Liver (tissue), 7 donors: ENCODE measurements at regions not wholly inside any gene's neighbourhood (a gene's known extent, or its start where the extent isn't known, plus 50 kb on each side); places are given as distances from the start of the nearest gene placed in this dataset.

Experiments used
- DNase-seq: peaks from one replicate; pipeline ENCODE4 v3.0.0-alpha.2; 2017; ENCODE audit warnings: low spot score
- H3K27ac ChIP-seq, 2 donors: one replicate each; pipeline ENCODE4 v1.7.0; 2013; ENCODE audit warnings: inconsistent platforms in 2 of 2, low read length in 2 of 2, control low read depth in 1 of 2, low read depth in 1 of 2, mild to moderate bottlenecking in 1 of 2
- H3K27me3 ChIP-seq, 4 donors: one replicate each; pipeline versions ENCODE4 v1.6.1 to v1.7.0; 2013; ENCODE audit warnings: low read length in 3 of 4, inconsistent platforms in 1 of 4, mild to moderate bottlenecking in 1 of 4, moderate library complexity in 1 of 4; ENCODE audit not compliant: control insufficient read depth in 4 of 4, insufficient read depth in 4 of 4
- H3K36me3 ChIP-seq, 4 donors: one replicate each; pipeline versions ENCODE4 v1.6.1 to v1.7.0; 2013; ENCODE audit warnings: low read length in 3 of 4, mild to moderate bottlenecking in 3 of 4, low read depth in 1 of 4, moderate library complexity in 1 of 4; ENCODE audit not compliant: control insufficient read depth in 4 of 4, insufficient read depth in 3 of 4
- H3K4me1 ChIP-seq, 4 donors: one replicate each; pipeline versions ENCODE4 v1.6.1 to v1.7.0; 2013; ENCODE audit warnings: low read length in 3 of 4, mild to moderate bottlenecking in 3 of 4, moderate library complexity in 1 of 4; ENCODE audit not compliant: control insufficient read depth in 4 of 4, insufficient read depth in 4 of 4
- H3K4me3 ChIP-seq, 3 donors: one replicate each; pipeline versions ENCODE4 v1.6.1 to v1.7.0; 2013; ENCODE audit warnings: low read length in 3 of 3, control low read depth in 1 of 3, low read depth in 1 of 3, mild to moderate bottlenecking in 1 of 3
- H3K9ac ChIP-seq, 2 donors: one replicate each; pipeline ENCODE4 v1.7.0; 2013; ENCODE audit warnings: low read length in 2 of 2, mild to moderate bottlenecking in 2 of 2, moderate library complexity in 2 of 2, control low read depth in 1 of 2, low read depth in 1 of 2
- H3K9me3 ChIP-seq, 4 donors: one replicate each; pipeline versions ENCODE4 v1.6.1 to v1.7.0; 2013; ENCODE audit warnings: low read length in 3 of 4; ENCODE audit not compliant: control insufficient read depth in 4 of 4
- EGR1 ChIP-seq, 2 donors: IDR thresholded peaks; 2 replicates each; pipeline ENCODE4 v1.6.1; 2016 to 2018; ENCODE audit warnings: antibody characterized with exemption in 2 of 2, low read depth in 2 of 2
- FOXA1 ChIP-seq: IDR thresholded peaks from 2 replicates; pipeline ENCODE4 v1.6.1; 2016; ENCODE audit warnings: antibody characterized with exemption
- GABPA ChIP-seq, 2 donors: IDR thresholded peaks in 1 of 2; conservative IDR thresholded peaks in 1 of 2; 2 replicates each; pipeline ENCODE4 v1.6.1; 2016; ENCODE audit warnings: antibody characterized with exemption in 2 of 2, mild to moderate bottlenecking in 1 of 2, moderate library complexity in 1 of 2
- HNF4A ChIP-seq, 2 donors: conservative IDR thresholded peaks; 2 replicates each; pipeline ENCODE4 v1.6.1; 2016; ENCODE audit warnings: antibody characterized with exemption in 2 of 2, mild to moderate bottlenecking in 2 of 2
- HNF4G ChIP-seq: IDR thresholded peaks from 2 replicates; pipeline ENCODE4 v1.6.1; 2016; ENCODE audit warnings: antibody characterized with exemption
- NR2F2 ChIP-seq: IDR thresholded peaks from 2 replicates; pipeline ENCODE4 v1.6.1; 2016; ENCODE audit warnings: antibody characterized with exemption
- SP1 ChIP-seq: IDR thresholded peaks from 2 replicates; pipeline ENCODE4 v1.6.1; 2018; ENCODE audit warnings: antibody characterized with exemption, mild to moderate bottlenecking
- TAF1 ChIP-seq: conservative IDR thresholded peaks from 2 replicates; pipeline ENCODE4 v1.6.1; 2016; ENCODE audit warnings: antibody characterized with exemption, mild to moderate bottlenecking
- ZBTB33 ChIP-seq: IDR thresholded peaks from 2 replicates; pipeline ENCODE4 v1.6.1; 2016; ENCODE audit warnings: antibody characterized with exemption
- WGBS: extraction: QIAGEN DNeasy Blood & Tissue Kit; methylation state at CpG from one replicate; pipeline ENCODE4 v1.1.7; 2013; 5-methylcytosine and 5-hydroxymethylcytosine counted together
- TF ChIP-seq, protein P1 (sequence below): IDR thresholded peaks from 2 replicates; pipeline ENCODE4 v1.6.1; 2016; ENCODE audit warnings: antibody characterized with exemption
- donor health status: healthy.
- donor health status: healthy.
- donor health status: healthy.
- donor health status: healthy.

DNA sequence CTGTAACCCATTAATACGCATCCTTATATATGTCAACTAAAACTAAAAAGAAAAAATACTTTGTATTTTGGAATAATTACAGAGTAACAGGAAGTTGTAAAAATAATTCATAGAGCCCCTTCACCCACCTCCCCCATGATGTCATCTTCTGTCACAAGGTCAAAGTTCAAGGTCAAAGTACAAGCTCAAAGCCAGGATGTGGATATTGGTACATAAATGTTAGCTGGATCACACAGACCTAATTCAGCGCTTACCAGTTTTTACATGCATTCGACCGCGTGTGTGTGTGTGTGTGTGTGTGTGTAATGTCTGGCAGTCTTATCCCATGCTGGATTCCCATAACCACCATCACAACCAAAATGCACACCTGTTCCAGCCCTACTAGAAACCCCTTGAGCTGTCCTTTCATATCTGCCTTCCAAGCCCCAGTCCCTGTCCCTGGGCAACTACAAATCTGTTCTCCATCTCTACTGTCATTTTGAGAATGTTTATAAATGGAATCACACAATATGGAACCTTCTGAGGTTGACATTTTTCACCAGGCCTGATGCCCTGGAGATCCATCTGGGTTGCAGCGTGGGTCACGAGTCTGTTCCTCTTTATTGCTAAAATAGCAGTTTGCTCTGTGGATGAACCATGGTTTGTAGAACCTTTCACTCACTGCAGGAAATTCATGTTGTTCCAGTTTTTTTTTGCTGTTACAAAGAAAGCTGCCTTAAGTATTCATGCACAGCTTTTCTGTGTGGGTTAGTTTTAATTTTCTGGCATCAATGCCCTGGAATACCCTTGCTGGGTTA, 153.6 kb upstream of the PITRM1 start:
- TF ChIP-seq NR2F2 (peak; percentile 14), HNF4A (conservative IDR thresholded peaks at IDR 0.05) (no peak)
- no peaks in the 10 kb centered on the region for H3K9me3 ChIP-seq
- H3K27ac ChIP-seq: no peak overlapping the region
- H3K4me1 ChIP-seq: no peaks in the 10 kb centered on the region
- 84% methylated on average over 7 of the region's 7 CpGs for WGBS
- DNase-seq: no peak
- H3K9ac ChIP-seq: no peak overlapping the region
- peaks cover 0 to 1% (median 0%) of the 10 kb centered on the region in 4 donors for H3K36me3 ChIP-seq
- H3K4me3 ChIP-seq: no peak overlapping the region
- H3K27me3 ChIP-seq: no peaks in the 10 kb centered on the region

DNA sequence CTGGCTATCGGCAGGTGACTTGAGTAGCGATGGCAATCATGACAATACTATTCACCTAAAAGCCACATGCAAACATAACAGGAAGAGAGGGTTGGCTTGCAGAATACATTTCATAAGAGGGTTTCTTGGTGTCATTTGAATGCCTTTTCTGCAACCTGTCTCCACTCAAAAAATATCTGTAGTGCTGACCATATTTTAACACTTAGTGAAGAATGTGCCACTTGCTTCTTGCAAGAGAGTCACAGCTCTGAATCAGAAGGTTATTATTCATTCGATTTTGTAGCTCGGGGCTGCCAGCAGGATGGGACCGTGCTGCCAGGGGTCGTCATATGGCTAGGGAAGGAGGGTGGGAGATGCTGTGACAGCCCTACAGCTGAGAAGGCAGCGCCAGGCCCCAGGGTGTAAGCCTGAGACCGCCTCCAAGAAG, 152.0 kb upstream of the PITRM1 start:
- no peaks in the 10 kb centered on the region for H3K27me3 ChIP-seq
- WGBS: 81% methylated on average over 8 of the region's 8 CpGs
- no peak overlapping the region for H3K27ac ChIP-seq

GRCh38 chr10:3323865-3324498, 151.4 kb upstream of the PITRM1 start:
- no peak overlapping the region for H3K4me3 ChIP-seq
- peaks cover 0 to 1% (median 0%) of the 10 kb centered on the region in 4 donors for H3K36me3 ChIP-seq
- no peak overlapping the region for H3K9ac ChIP-seq
- H3K27ac ChIP-seq: no peak overlapping the region
- TF ChIP-seq, protein P1, sequence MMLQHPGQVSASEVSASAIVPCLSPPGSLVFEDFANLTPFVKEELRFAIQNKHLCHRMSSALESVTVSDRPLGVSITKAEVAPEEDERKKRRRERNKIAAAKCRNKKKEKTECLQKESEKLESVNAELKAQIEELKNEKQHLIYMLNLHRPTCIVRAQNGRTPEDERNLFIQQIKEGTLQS: no peak
- H3K9me3 ChIP-seq: no peaks in the 10 kb centered on the region
- no peaks in the 10 kb centered on the region for H3K27me3 ChIP-seq
- no peaks in the 10 kb centered on the region for H3K4me1 ChIP-seq
- WGBS: 91% methylated on average over 11 of the region's 11 CpGs
- DNase-seq: no peak

More for the DNA sequence above, 152.0 kb upstream of the PITRM1 start:
- Histone ChIP-seq H3K4me1 (no peaks in the 10 kb centered on the region), H3K4me3 (no peak overlapping the region), H3K36me3 (peaks cover 0 to 1% (median 0%) of the 10 kb centered on the region in 4 donors), H3K9me3 (no peaks in the 10 kb centered on the region), H3K9ac (no peak overlapping the region)
- no peak for DNase-seq
- TF ChIP-seq HNF4A (conservative IDR thresholded peaks at IDR 0.05) (no peak), TAF1 (no peak), GABPA (IDR thresholded peaks at IDR 0.05 in 1 of 2, conservative IDR thresholded peaks at IDR 0.05 in 1 of 2) (no peak), NR2F2 (no peak), FOXA1 (no peak), SP1 (no peak), EGR1 (IDR thresholded peaks at IDR 0.05; ENCODE audit: low read depth in 2 of 2) (no peak), ZBTB33 (no peak), HNF4G (no peak)
